CD4-positive, alpha-beta T cell treated with Interleukin-21 for 1 hour (primary cell): ENCODE measurements at regions not wholly inside any gene's neighbourhood (a gene's known extent, or its start where the extent isn't known, plus 50 kb on each side); places are given as distances from the start of the nearest gene placed in this dataset.
A peak's percentile ranks its signal among the peaks of the same experiment; 100 is the strongest.

Source experiments
- DNase-seq: peaks from one replicate; pipeline ENCODE4 v3.0.0-alpha.2; 2020

GRCh38 chr2:230643576-230644291 lies 68.9 kb upstream of the CAB39 start:
- DNase-seq, result peak; percentile 60

GRCh38 chr2:230644356-230644935 lies 68.2 kb upstream of the CAB39 start:
- DNase-seq, result no peak

- no peak for DNase-seq
These were observed 64.3 kb upstream of the CAB39 start for GRCh38 chr2:230648356-230648755.

GRCh38 chr2:230650585-230651137 lies 62.0 kb upstream of the CAB39 start:
- no peak for DNase-seq

GRCh38 chr2:230654057-230654456 lies 58.6 kb upstream of the CAB39 start:
- DNase-seq, result no peak

- no peak for DNase-seq
These were observed 55.2 kb upstream of the CAB39 start for GRCh38 chr2:230657462-230657861.

GRCh38 chr2:230657906-230658305 lies 54.7 kb upstream of the CAB39 start:
- no peak for DNase-seq

GRCh38 chr2:230658577-230658876 lies 54.1 kb upstream of the CAB39 start:
- no peak for DNase-seq

GRCh38 chr2:230658877-230659652 lies 53.6 kb upstream of the CAB39 start:
- peak; percentile 40 for DNase-seq

GRCh38 chr2:230660294-230661060 lies 52.2 kb upstream of the CAB39 start:
- DNase-seq, result peak; percentile 68

- peak; percentile 79 for DNase-seq
These were observed 51.3 kb upstream of the CAB39 start for GRCh38 chr2:230661072-230661957.
